SU-DHL-6 (cell line): ENCODE measurements at regions not wholly inside any gene's neighbourhood (a gene's known extent, or its start where the extent isn't known, plus 50 kb on each side); places are given as distances from the start of the nearest gene placed in this dataset.

Source experiments
- H2AFZ ChIP-seq: fragments of 200-600 bp; sonication (generic); 2 replicates; pipeline ENCODE4 v1.6.1; 2014; ENCODE audit warnings: low read depth, mild to moderate bottlenecking, moderate library complexity, mixed read lengths, antibody characterized with exemption, low read length; ENCODE audit not compliant: severe bottlenecking
- H3F3A ChIP-seq: fragments of 200-600 bp; shearing (Covaris generic); 2 replicates; pipeline ENCODE4 v1.6.0; 2016; ENCODE audit warnings: antibody characterized with exemption, mild to moderate bottlenecking; ENCODE audit not compliant: insufficient read depth
- H3K27ac ChIP-seq: fragments of 200-600 bp; sonication (generic); 2 replicates; pipeline ENCODE4 v1.5.1; 2016; ENCODE audit warnings: low read depth, mild to moderate bottlenecking, low read length, moderate library complexity, mixed read lengths
- H3K27me3 ChIP-seq: fragments of 200-600 bp; sonication (generic), shearing (Covaris generic); 2 replicates; pipeline ENCODE4 v1.6.0; 2014; ENCODE audit warnings: mild to moderate bottlenecking, low read length
- H3K36me3 ChIP-seq: fragments of 200-600 bp; sonication (generic); 2 replicates; pipeline ENCODE4 v1.6.1; 2014; ENCODE audit warnings: mild to moderate bottlenecking, low read length, mixed read lengths
- H3K4me2 ChIP-seq: fragments of 300-600, 200-600 bp; shearing (Covaris generic), sonication (generic); 2 replicates; pipeline ENCODE4 v1.6.0; 2014; ENCODE audit warnings: low read length, low read depth, mild to moderate bottlenecking; ENCODE audit not compliant: poor library complexity, severe bottlenecking
- H3K4me3 ChIP-seq: fragments of 200-600 bp; sonication (generic); 2 replicates; pipeline ENCODE4 v1.5.1; 2014; ENCODE audit warnings: antibody characterized with exemption, low read length, mild to moderate bottlenecking, mixed read lengths; ENCODE audit not compliant: insufficient read depth, poor library complexity, severe bottlenecking
- H3K79me2 ChIP-seq: fragments of 200-600 bp; sonication (generic); 2 replicates; pipeline ENCODE4 v1.6.1; 2014; ENCODE audit warnings: mild to moderate bottlenecking, low read length, moderate library complexity; ENCODE audit not compliant: insufficient read depth
- H3K9ac ChIP-seq: fragments of 200-600 bp; sonication (generic); 2 replicates; pipeline ENCODE4 v1.7.0; 2014; ENCODE audit warnings: mild to moderate bottlenecking, low read length
- H3K9me2 ChIP-seq: fragments of 200-600 bp; sonication (generic); replicated peaks from 2 replicates; pipeline ENCODE4 v1.6.1; 2014; ENCODE audit warnings: low read length; ENCODE audit not compliant: insufficient read depth
- H3K9me3 ChIP-seq: fragments of 200-600 bp; sonication (generic); 2 replicates; pipeline ENCODE4 v1.6.1; 2014; ENCODE audit warnings: low read length, mixed read lengths; ENCODE audit not compliant: insufficient read depth
- H4K20me1 ChIP-seq: fragments of 200-600 bp; sonication (generic); 2 replicates; pipeline ENCODE4 v1.6.1; 2014; ENCODE audit warnings: low read depth, mild to moderate bottlenecking, antibody characterized with exemption, low read length, moderate library complexity, mixed read lengths
- EZH2phosphoT487 ChIP-seq: fragments of 200-600 bp; sonication (generic), shearing (Covaris generic); conservative IDR thresholded peaks from 2 replicates; pipeline ENCODE4 v1.6.1; 2018; ENCODE audit warnings: mild to moderate bottlenecking, antibody characterized with exemption, low read length, moderate library complexity, mixed read lengths
- TF ChIP-seq, protein P1 (sequence below): fragments of 200-600 bp; sonication (generic); IDR thresholded peaks from one replicate; pipeline ENCODE4 v1.5.1; 2017; ENCODE audit warnings: antibody characterized with exemption, mild to moderate bottlenecking, low read length, moderate library complexity; ENCODE audit not compliant: insufficient read depth, poor library complexity, severe bottlenecking

GRCh38 chr13:99652141-99652540, 150.9 kb downstream of the TM9SF2 start:
- no peak overlapping the region for H3K4me3 ChIP-seq
- no peaks in the 10 kb centered on the region for H3F3A ChIP-seq
- no peak overlapping the region for H3K9ac ChIP-seq
- no peak overlapping the region for H3K4me2 ChIP-seq
- H3K9me3 ChIP-seq, result no peaks in the 10 kb centered on the region
- H3K27me3 ChIP-seq, result no peaks in the 10 kb centered on the region
- TF ChIP-seq, protein P1, sequence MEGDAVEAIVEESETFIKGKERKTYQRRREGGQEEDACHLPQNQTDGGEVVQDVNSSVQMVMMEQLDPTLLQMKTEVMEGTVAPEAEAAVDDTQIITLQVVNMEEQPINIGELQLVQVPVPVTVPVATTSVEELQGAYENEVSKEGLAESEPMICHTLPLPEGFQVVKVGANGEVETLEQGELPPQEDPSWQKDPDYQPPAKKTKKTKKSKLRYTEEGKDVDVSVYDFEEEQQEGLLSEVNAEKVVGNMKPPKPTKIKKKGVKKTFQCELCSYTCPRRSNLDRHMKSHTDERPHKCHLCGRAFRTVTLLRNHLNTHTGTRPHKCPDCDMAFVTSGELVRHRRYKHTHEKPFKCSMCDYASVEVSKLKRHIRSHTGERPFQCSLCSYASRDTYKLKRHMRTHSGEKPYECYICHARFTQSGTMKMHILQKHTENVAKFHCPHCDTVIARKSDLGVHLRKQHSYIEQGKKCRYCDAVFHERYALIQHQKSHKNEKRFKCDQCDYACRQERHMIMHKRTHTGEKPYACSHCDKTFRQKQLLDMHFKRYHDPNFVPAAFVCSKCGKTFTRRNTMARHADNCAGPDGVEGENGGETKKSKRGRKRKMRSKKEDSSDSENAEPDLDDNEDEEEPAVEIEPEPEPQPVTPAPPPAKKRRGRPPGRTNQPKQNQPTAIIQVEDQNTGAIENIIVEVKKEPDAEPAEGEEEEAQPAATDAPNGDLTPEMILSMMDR, result no peak
- no peak for TF ChIP-seq EZH2phosphoT487
- H3K9me2 ChIP-seq, result no peaks in the 10 kb centered on the region
- no peaks in the 10 kb centered on the region for H3K36me3 ChIP-seq
- no peaks in the 10 kb centered on the region for H3K79me2 ChIP-seq
- no peaks in the 10 kb centered on the region for H4K20me1 ChIP-seq
- H3K27ac ChIP-seq, result no peak overlapping the region
- H2AFZ ChIP-seq, result no peak overlapping the region

- no peak overlapping the region for H2AFZ ChIP-seq
- H3K9ac ChIP-seq, result no peak overlapping the region
- no peaks in the 10 kb centered on the region for H3K9me3 ChIP-seq
- H3F3A ChIP-seq, result no peaks in the 10 kb centered on the region
- H3K27me3 ChIP-seq, result no peaks in the 10 kb centered on the region
- TF ChIP-seq EZH2phosphoT487, result no peak
- TF ChIP-seq, protein P1, result no peak
- H3K27ac ChIP-seq, result no peak overlapping the region
- no peak overlapping the region for H3K4me3 ChIP-seq
- no peaks in the 10 kb centered on the region for H3K36me3 ChIP-seq
- H3K9me2 ChIP-seq, result no peaks in the 10 kb centered on the region
- H3K4me2 ChIP-seq, result no peak overlapping the region
- H4K20me1 ChIP-seq, result no peaks in the 10 kb centered on the region
- no peaks in the 10 kb centered on the region for H3K79me2 ChIP-seq
Measured at GRCh38 chr13:99651016-99651415, 149.7 kb downstream of the TM9SF2 start.

DNA sequence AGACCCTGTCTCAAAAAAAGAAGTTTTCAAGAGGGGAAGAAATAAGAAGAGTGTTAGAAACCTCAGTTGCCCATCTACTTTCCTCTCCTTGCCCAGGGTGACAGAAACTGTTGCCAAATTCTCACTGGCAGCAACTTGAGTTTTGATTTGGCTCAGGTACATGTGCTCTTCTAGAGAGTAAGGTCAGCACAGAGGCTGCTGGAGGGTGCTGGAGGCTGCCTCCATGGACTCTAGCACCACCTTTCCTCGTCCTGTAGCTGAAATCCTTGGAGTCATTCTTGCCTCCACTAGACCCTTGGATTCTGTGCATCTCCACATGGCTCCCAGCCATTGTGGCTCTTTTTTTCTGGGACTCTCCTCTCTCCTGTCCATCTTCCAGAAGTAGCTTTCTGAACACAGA, 149.1 kb downstream of the TM9SF2 start:
- no peak overlapping the region for H3K27ac ChIP-seq
- H3K4me3 ChIP-seq, result no peak overlapping the region
- TF ChIP-seq, protein P1, result no peak
- no peak for TF ChIP-seq EZH2phosphoT487
- H3K9ac ChIP-seq, result no peak overlapping the region
- no peaks in the 10 kb centered on the region for H3F3A ChIP-seq
- no peak overlapping the region for H3K4me2 ChIP-seq
- no peak overlapping the region for H2AFZ ChIP-seq
- no peaks in the 10 kb centered on the region for H3K9me3 ChIP-seq
- H4K20me1 ChIP-seq, result no peaks in the 10 kb centered on the region
- H3K79me2 ChIP-seq, result no peaks in the 10 kb centered on the region
- H3K27me3 ChIP-seq, result no peaks in the 10 kb centered on the region
- no peaks in the 10 kb centered on the region for H3K9me2 ChIP-seq
- no peaks in the 10 kb centered on the region for H3K36me3 ChIP-seq
